ENCODE measurements at regions not wholly inside any gene's neighbourhood (a gene's known extent, or its start where the extent isn't known, plus 50 kb on each side); places are given as distances from the start of the nearest gene placed in this dataset.
"Not testable (repeated sequence)": the region's sequence is repeated elsewhere in the genome, so short reads cannot be mapped to it uniquely, and the experiment has no call there.

- H3K36me3 Mint-ChIP-seq: no peaks in the 10 kb centered on the region
- H3K4me3 Mint-ChIP-seq: no peak overlapping the region
- H3K27ac Mint-ChIP-seq: no peak overlapping the region
- ATAC-seq (no peak), DNase-seq (ENCODE audit: low spot score in 2 of 2) (no peak)
- no peaks in the 10 kb centered on the region for H3K4me1 Mint-ChIP-seq
- H3K9me3 Mint-ChIP-seq: peaks cover 3% of the 10 kb centered on the region
Measured at GRCh38 chr2:163171786-163172530, 333.4 kb upstream of the KCNH7 start.

GRCh38 chr2:163157891-163158496, 319.4 kb upstream of the KCNH7 start:
- H3K27ac Mint-ChIP-seq: no peak overlapping the region
- H3K4me1 Mint-ChIP-seq: no peaks in the 10 kb centered on the region
- H3K36me3 Mint-ChIP-seq: no peaks in the 10 kb centered on the region
- no peak for DNase-seq (ENCODE audit: low spot score in 2 of 2)
- peaks cover 9% of the 10 kb centered on the region for H3K9me3 Mint-ChIP-seq
- H3K4me3 Mint-ChIP-seq: no peak overlapping the region
- no peak for ATAC-seq

GRCh38 chr2:163157411-163157810, 318.8 kb upstream of the KCNH7 start:
- Mint-ChIP-seq H3K4me3 (no peak overlapping the region), H3K36me3 (no peaks in the 10 kb centered on the region), H3K4me1 (no peaks in the 10 kb centered on the region), H3K27ac (no peak overlapping the region), H3K9me3 (peaks cover 10% of the 10 kb centered on the region)
- no peak for ATAC-seq
- DNase-seq (ENCODE audit: low spot score in 2 of 2): no peak

- Mint-ChIP-seq H3K4me3 (no peak overlapping the region), H3K9me3 (peaks cover 14% of the 10 kb centered on the region), H3K27ac (no peak overlapping the region), H3K36me3 (no peaks in the 10 kb centered on the region), H3K4me1 (no peaks in the 10 kb centered on the region)
- ATAC-seq (no peak), DNase-seq (ENCODE audit: low spot score in 2 of 2) (no peak)
Measured at GRCh38 chr2:163155925-163156324, 317.4 kb upstream of the KCNH7 start.

GRCh38 chr2:163155279-163155883, 316.8 kb upstream of the KCNH7 start:
- Mint-ChIP-seq H3K4me3 (no peak overlapping the region), H3K9me3 (peaks cover 15% of the 10 kb centered on the region), H3K36me3 (no peaks in the 10 kb centered on the region), H3K4me1 (no peaks in the 10 kb centered on the region), H3K27ac (no peak overlapping the region)
- DNase-seq (ENCODE audit: low spot score in 2 of 2) (no peak), ATAC-seq (no peak)

- no peak overlapping the region for H3K4me3 Mint-ChIP-seq
- H3K9me3 Mint-ChIP-seq: peaks cover 3% of the 10 kb centered on the region
- no peak overlapping the region for H3K27ac Mint-ChIP-seq
- no peaks in the 10 kb centered on the region for H3K36me3 Mint-ChIP-seq
- H3K4me1 Mint-ChIP-seq: no peaks in the 10 kb centered on the region
- DNase-seq (ENCODE audit: low spot score in 2 of 2): no peak
- no peak for ATAC-seq
Measured at GRCh38 chr2:163142618-163143017, 304.1 kb upstream of the KCNH7 start.

- Mint-ChIP-seq H3K27ac (no peak overlapping the region), H3K36me3 (no peaks in the 10 kb centered on the region), H3K4me1 (no peaks in the 10 kb centered on the region), H3K9me3 (peaks cover 3% of the 10 kb centered on the region), H3K4me3 (no peak overlapping the region)
- DNase-seq (ENCODE audit: low spot score in 2 of 2): no peak
- no peak for ATAC-seq
Measured at GRCh38 chr2:163138947-163139346, 300.4 kb upstream of the KCNH7 start.

- Mint-ChIP-seq H3K27ac (no peak overlapping the region), H3K9me3 (peaks cover 3% of the 10 kb centered on the region), H3K36me3 (no peaks in the 10 kb centered on the region), H3K4me1 (no peaks in the 10 kb centered on the region), H3K4me3 (no peak overlapping the region)
- DNase-seq (ENCODE audit: low spot score in 2 of 2): no peak
- ATAC-seq: no peak
Measured at GRCh38 chr2:163135256-163135655, 296.7 kb upstream of the KCNH7 start.

- no peak overlapping the region for H3K4me3 Mint-ChIP-seq
- H3K36me3 Mint-ChIP-seq: no peaks in the 10 kb centered on the region
- no peak overlapping the region for H3K27ac Mint-ChIP-seq
Measured at GRCh38 chr2:163133602-163134001, 295.0 kb upstream of the KCNH7 start.

GRCh38 chr2:163132850-163133249, 294.3 kb upstream of the KCNH7 start:
- H3K4me1 Mint-ChIP-seq: no peaks in the 10 kb centered on the region
- H3K36me3 Mint-ChIP-seq: no peaks in the 10 kb centered on the region
- H3K4me3 Mint-ChIP-seq: no peak overlapping the region
- DNase-seq (ENCODE audit: low spot score in 2 of 2): no peak
- H3K27ac Mint-ChIP-seq: no peak overlapping the region
- H3K9me3 Mint-ChIP-seq: peaks cover 4% of the 10 kb centered on the region
- no peak for ATAC-seq

More at GRCh38 chr2:163133602-163134001, 295.0 kb upstream of the KCNH7 start:
- ATAC-seq (no peak), DNase-seq (ENCODE audit: low spot score in 2 of 2) (no peak)
- Mint-ChIP-seq H3K4me1 (no peaks in the 10 kb centered on the region), H3K9me3 (peaks cover 4% of the 10 kb centered on the region)

GRCh38 chr2:163132207-163132606, 293.6 kb upstream of the KCNH7 start:
- H3K27ac Mint-ChIP-seq; H3K4me3 Mint-ChIP-seq; DNase-seq (ENCODE audit: low spot score in 2 of 2); H3K36me3 Mint-ChIP-seq; H3K9me3 Mint-ChIP-seq; H3K4me1 Mint-ChIP-seq; ATAC-seq: not testable (repeated sequence)

GRCh38 chr2:163123526-163123925, 285.0 kb upstream of the KCNH7 start:
- no peak for DNase-seq (ENCODE audit: low spot score in 2 of 2)
- no peak overlapping the region for H3K4me3 Mint-ChIP-seq
- no peak overlapping the region for H3K27ac Mint-ChIP-seq
- no peak for ATAC-seq
- no peaks in the 10 kb centered on the region for H3K36me3 Mint-ChIP-seq
- H3K4me1 Mint-ChIP-seq: no peaks in the 10 kb centered on the region
- peaks cover 8% of the 10 kb centered on the region for H3K9me3 Mint-ChIP-seq

GRCh38 chr2:163122257-163122656, 283.7 kb upstream of the KCNH7 start:
- Mint-ChIP-seq H3K9me3 (peaks cover 8% of the 10 kb centered on the region), H3K27ac (no peak overlapping the region), H3K36me3 (no peaks in the 10 kb centered on the region), H3K4me3 (no peak overlapping the region), H3K4me1 (no peaks in the 10 kb centered on the region)
- ATAC-seq (no peak), DNase-seq (ENCODE audit: low spot score in 2 of 2) (no peak)

GRCh38 chr2:163121483-163121882, 282.9 kb upstream of the KCNH7 start:
- no peaks in the 10 kb centered on the region for H3K36me3 Mint-ChIP-seq
- H3K4me3 Mint-ChIP-seq: no peak overlapping the region
- no peaks in the 10 kb centered on the region for H3K4me1 Mint-ChIP-seq
- ATAC-seq (no peak), DNase-seq (ENCODE audit: low spot score in 2 of 2) (no peak)
- H3K27ac Mint-ChIP-seq: no peak overlapping the region
- peaks cover 8% of the 10 kb centered on the region for H3K9me3 Mint-ChIP-seq

- peaks cover 11% of the 10 kb centered on the region for H3K9me3 Mint-ChIP-seq
- H3K4me1 Mint-ChIP-seq: no peaks in the 10 kb centered on the region
- no peaks in the 10 kb centered on the region for H3K36me3 Mint-ChIP-seq
- H3K4me3 Mint-ChIP-seq: no peak overlapping the region
- DNase-seq (ENCODE audit: low spot score in 2 of 2) (no peak), ATAC-seq (no peak)
- H3K27ac Mint-ChIP-seq: no peak overlapping the region
Measured at GRCh38 chr2:163119966-163120365, 281.4 kb upstream of the KCNH7 start.

GRCh38 chr2:163086940-163087339, 248.4 kb upstream of the KCNH7 start:
- H3K36me3 Mint-ChIP-seq: no peaks in the 10 kb centered on the region
- H3K27ac Mint-ChIP-seq: no peak overlapping the region
- H3K4me3 Mint-ChIP-seq: no peak overlapping the region
- H3K4me1 Mint-ChIP-seq: no peaks in the 10 kb centered on the region
- peaks cover 13% of the 10 kb centered on the region for H3K9me3 Mint-ChIP-seq
- no peak for ATAC-seq
- DNase-seq (ENCODE audit: low spot score in 2 of 2): no peak

Data from stimulated activated effector memory CD8-positive, alpha-beta T cell treated with anti-CD3 and anti-CD28 coated beads, Interleukin-12 subunit alpha, Interleukin-12 subunit beta, amount 100 ng/mL, for 72 hours (primary cell).